Liver (tissue), 3 donors: ENCODE measurements at regions not wholly inside any gene's neighbourhood (a gene's known extent, or its start where the extent isn't known, plus 50 kb on each side); places are given as distances from the start of the nearest gene placed in this dataset.

ENCODE experiments used
- EGR1 ChIP-seq, 2 donors: IDR thresholded peaks; 2 replicates each; pipeline ENCODE4 v1.6.1; 2016 to 2018; ENCODE audit warnings: antibody characterized with exemption in 2 of 2, low read depth in 2 of 2
- FOXA1 ChIP-seq: IDR thresholded peaks from 2 replicates; pipeline ENCODE4 v1.6.1; 2016; ENCODE audit warnings: antibody characterized with exemption
- FOXA2 ChIP-seq: IDR thresholded peaks from 2 replicates; pipeline ENCODE4 v1.6.1; 2016; ENCODE audit warnings: antibody characterized with exemption
- GABPA ChIP-seq, 2 donors: IDR thresholded peaks in 1 of 2; conservative IDR thresholded peaks in 1 of 2; 2 replicates each; pipeline ENCODE4 v1.6.1; 2016; ENCODE audit warnings: antibody characterized with exemption in 2 of 2, mild to moderate bottlenecking in 1 of 2, moderate library complexity in 1 of 2
- JUND ChIP-seq, 2 donors: IDR thresholded peaks; 2 replicates each; pipeline ENCODE4 v1.6.1; 2016; ENCODE audit warnings: antibody characterized with exemption in 2 of 2
- MAX ChIP-seq: IDR thresholded peaks from 2 replicates; pipeline ENCODE4 v1.6.1; 2016; ENCODE audit warnings: antibody characterized with exemption
- RAD21 ChIP-seq, 2 donors: IDR thresholded peaks; 2 replicates each; pipeline ENCODE4 v1.6.1; 2016; ENCODE audit warnings: antibody characterized with exemption in 2 of 2, mild to moderate bottlenecking in 2 of 2
- SP1 ChIP-seq: IDR thresholded peaks from 2 replicates; pipeline ENCODE4 v1.6.1; 2018; ENCODE audit warnings: antibody characterized with exemption, mild to moderate bottlenecking
- YY1 ChIP-seq: IDR thresholded peaks from 2 replicates; pipeline ENCODE4 v1.6.1; 2016; ENCODE audit warnings: antibody characterized with exemption, mild to moderate bottlenecking
- ZBTB33 ChIP-seq: IDR thresholded peaks from 2 replicates; pipeline ENCODE4 v1.6.1; 2016; ENCODE audit warnings: antibody characterized with exemption
- TF ChIP-seq, protein P1 (sequence below): fragments of 150-350 bp; IDR thresholded peaks from 2 replicates; pipeline ENCODE4 v1.5.1; 2017; ENCODE audit warnings: improper control_type of control experiment, low read depth, low read length; ENCODE audit not compliant: missing input control
- TF ChIP-seq, protein P2 (sequence below): IDR thresholded peaks from 2 replicates; pipeline ENCODE4 v1.6.1; 2016; ENCODE audit warnings: antibody characterized with exemption, mild to moderate bottlenecking
- TF ChIP-seq, protein P3 (sequence below): IDR thresholded peaks from 2 replicates; pipeline ENCODE4 v1.6.1; 2016; ENCODE audit warnings: antibody characterized with exemption
- donor health status: healthy.
- donor health status: healthy.

DNA sequence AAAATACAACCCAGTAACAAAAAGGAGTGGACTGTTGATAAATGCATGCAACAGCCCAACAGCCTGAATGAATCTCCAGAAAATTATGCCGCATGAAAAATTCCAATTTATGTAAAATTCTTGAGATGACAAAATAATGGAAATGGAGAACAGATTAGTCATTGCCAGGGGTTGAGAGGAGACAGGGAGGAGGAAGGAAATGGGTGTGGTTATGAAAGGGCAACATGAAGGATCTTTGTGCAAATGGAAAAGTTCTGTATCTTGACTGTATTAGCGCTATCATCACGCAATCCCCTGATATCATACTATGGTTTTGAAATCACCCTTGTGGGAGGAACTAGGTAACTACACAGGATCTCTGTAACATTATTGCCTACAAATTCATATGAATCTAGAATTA, 1058.3 kb upstream of the RBFOX1 start:
- TF ChIP-seq SP1 (no peak), EGR1 (IDR thresholded peaks at IDR 0.05; ENCODE audit: low read depth in 2 of 2) (no peak), GABPA (IDR thresholded peaks at IDR 0.05 in 1 of 2, conservative IDR thresholded peaks at IDR 0.05 in 1 of 2) (no peak), YY1 (no peak), RAD21 (IDR thresholded peaks at IDR 0.05) (no peak), FOXA1 (no peak), JUND (IDR thresholded peaks at IDR 0.05) (no peak), FOXA2 (no peak), ZBTB33 (no peak), MAX (no peak)
- TF ChIP-seq, protein P1, sequence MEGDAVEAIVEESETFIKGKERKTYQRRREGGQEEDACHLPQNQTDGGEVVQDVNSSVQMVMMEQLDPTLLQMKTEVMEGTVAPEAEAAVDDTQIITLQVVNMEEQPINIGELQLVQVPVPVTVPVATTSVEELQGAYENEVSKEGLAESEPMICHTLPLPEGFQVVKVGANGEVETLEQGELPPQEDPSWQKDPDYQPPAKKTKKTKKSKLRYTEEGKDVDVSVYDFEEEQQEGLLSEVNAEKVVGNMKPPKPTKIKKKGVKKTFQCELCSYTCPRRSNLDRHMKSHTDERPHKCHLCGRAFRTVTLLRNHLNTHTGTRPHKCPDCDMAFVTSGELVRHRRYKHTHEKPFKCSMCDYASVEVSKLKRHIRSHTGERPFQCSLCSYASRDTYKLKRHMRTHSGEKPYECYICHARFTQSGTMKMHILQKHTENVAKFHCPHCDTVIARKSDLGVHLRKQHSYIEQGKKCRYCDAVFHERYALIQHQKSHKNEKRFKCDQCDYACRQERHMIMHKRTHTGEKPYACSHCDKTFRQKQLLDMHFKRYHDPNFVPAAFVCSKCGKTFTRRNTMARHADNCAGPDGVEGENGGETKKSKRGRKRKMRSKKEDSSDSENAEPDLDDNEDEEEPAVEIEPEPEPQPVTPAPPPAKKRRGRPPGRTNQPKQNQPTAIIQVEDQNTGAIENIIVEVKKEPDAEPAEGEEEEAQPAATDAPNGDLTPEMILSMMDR: no peak
- TF ChIP-seq, protein P2, sequence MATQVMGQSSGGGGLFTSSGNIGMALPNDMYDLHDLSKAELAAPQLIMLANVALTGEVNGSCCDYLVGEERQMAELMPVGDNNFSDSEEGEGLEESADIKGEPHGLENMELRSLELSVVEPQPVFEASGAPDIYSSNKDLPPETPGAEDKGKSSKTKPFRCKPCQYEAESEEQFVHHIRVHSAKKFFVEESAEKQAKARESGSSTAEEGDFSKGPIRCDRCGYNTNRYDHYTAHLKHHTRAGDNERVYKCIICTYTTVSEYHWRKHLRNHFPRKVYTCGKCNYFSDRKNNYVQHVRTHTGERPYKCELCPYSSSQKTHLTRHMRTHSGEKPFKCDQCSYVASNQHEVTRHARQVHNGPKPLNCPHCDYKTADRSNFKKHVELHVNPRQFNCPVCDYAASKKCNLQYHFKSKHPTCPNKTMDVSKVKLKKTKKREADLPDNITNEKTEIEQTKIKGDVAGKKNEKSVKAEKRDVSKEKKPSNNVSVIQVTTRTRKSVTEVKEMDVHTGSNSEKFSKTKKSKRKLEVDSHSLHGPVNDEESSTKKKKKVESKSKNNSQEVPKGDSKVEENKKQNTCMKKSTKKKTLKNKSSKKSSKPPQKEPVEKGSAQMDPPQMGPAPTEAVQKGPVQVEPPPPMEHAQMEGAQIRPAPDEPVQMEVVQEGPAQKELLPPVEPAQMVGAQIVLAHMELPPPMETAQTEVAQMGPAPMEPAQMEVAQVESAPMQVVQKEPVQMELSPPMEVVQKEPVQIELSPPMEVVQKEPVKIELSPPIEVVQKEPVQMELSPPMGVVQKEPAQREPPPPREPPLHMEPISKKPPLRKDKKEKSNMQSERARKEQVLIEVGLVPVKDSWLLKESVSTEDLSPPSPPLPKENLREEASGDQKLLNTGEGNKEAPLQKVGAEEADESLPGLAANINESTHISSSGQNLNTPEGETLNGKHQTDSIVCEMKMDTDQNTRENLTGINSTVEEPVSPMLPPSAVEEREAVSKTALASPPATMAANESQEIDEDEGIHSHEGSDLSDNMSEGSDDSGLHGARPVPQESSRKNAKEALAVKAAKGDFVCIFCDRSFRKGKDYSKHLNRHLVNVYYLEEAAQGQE: no peak
- TF ChIP-seq, protein P3, sequence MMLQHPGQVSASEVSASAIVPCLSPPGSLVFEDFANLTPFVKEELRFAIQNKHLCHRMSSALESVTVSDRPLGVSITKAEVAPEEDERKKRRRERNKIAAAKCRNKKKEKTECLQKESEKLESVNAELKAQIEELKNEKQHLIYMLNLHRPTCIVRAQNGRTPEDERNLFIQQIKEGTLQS: no peak
